GM12878 (cell line): ENCODE measurements at regions not wholly inside any gene's neighbourhood (a gene's known extent, or its start where the extent isn't known, plus 50 kb on each side); places are given as distances from the start of the nearest gene placed in this dataset.

Experiments used
- ATAC-seq: fragments of 200-7000 bp; cut with Tn5 transposase; 3 replicates; pipeline ENCODE4 v1.9.1; 2020; ENCODE audit warnings: mild to moderate bottlenecking, moderate library complexity
- BruUV-seq: library from RNA; stranded (reverse); fragments of 400-500 nt; replicated peaks from 2 replicates; lab custom pipeline; 2021; lab: Mats Ljungman, UMichigan
- CTCF ChIA-PET: fragments of 300-600 bp; sonication (Branson Sonifier 250); formaldehyde crosslinking; extraction: SDS; loops from one replicate; lab custom pipeline; 2021; ENCODE audit warnings: inconsistent platforms; lab: Yijun Ruan, JAX
- POLR2A ChIA-PET: fragments of 350-600 bp; formaldehyde crosslinking; extraction: SDS; loops from one replicate; lab custom pipeline; 2021; ENCODE audit warnings: inconsistent platforms; lab: Charles Lee
- RAD21 ChIA-PET: fragments of 300-600 bp; sonication (Branson Sonifier 250); formaldehyde crosslinking; loops from one replicate; lab custom pipeline; 2023; ENCODE audit warnings: antibody characterized with exemption; ENCODE audit not compliant: unreplicated experiment; lab: Charles Lee
- SMC1A ChIA-PET: fragments of 300-600 bp; sonication (Branson Sonifier 250); formaldehyde crosslinking; loops from one replicate; lab custom pipeline; 2023; ENCODE audit not compliant: unreplicated experiment, uncharacterized antibody; lab: Charles Lee
- DNase-seq: peaks from one replicate; pipeline ENCODE4 v3.0.0-alpha.2; 2011; ENCODE audit warnings: low read depth, low spot score
- FAIRE-seq: peaks from 3 replicates; lab custom pipeline; 2011; peaks lifted over from hg19 to GRCh38; lab: Jason Lieb, UNC
- H2AFZ ChIP-seq: 2 replicates; pipeline ENCODE4 v1.6.0; 2011; ENCODE audit warnings: low read depth, low read length, control low read depth; ENCODE audit not compliant: control insufficient read depth
- H3K27ac ChIP-seq: 2 replicates; pipeline ENCODE4 v1.5.1; 2011; ENCODE audit warnings: control low read depth; ENCODE audit not compliant: control insufficient read depth, insufficient read depth
- H3K27me3 ChIP-seq, 2 experiments: replicated peaks in 1 of 2; 2 replicates each; pipeline versions ENCODE4 v1.6.0 to v1.6.1; 2011; ENCODE audit warnings: low read length in 1 of 2; ENCODE audit not compliant: control insufficient read depth in 2 of 2, insufficient read depth in 2 of 2
- H3K36me3 ChIP-seq, 2 experiments: 2 replicates each; pipeline ENCODE4 v1.5.1; 2011; ENCODE audit warnings: low read length in 1 of 2; ENCODE audit not compliant: control insufficient read depth in 2 of 2, insufficient read depth in 2 of 2
- H3K4me1 ChIP-seq: 2 replicates; pipeline ENCODE4 v1.6.1; 2011; ENCODE audit warnings: mild to moderate bottlenecking, low read length, moderate library complexity, mixed read lengths; ENCODE audit not compliant: control insufficient read depth, insufficient read depth
- H3K4me2 ChIP-seq: 2 replicates; pipeline ENCODE4 v1.6.0; 2011; ENCODE audit warnings: control low read depth; ENCODE audit not compliant: control insufficient read depth, insufficient read depth
- H3K4me3 ChIP-seq: fragments of 200-600 bp; sonication (generic); 2 replicates; pipeline ENCODE4 v1.5.1; 2016
- H3K79me2 ChIP-seq: 2 replicates; pipeline ENCODE4 v1.6.0; 2011; ENCODE audit warnings: low read length; ENCODE audit not compliant: control insufficient read depth, insufficient read depth
- H3K9ac ChIP-seq: 2 replicates; pipeline ENCODE4 v1.8.0; 2011; ENCODE audit warnings: low read length, control low read depth, mixed read lengths; ENCODE audit not compliant: control insufficient read depth, insufficient read depth
- H3K9me3 ChIP-seq: replicated peaks from 3 replicates; pipeline ENCODE4 v1.5.1; 2011; ENCODE audit warnings: mild to moderate bottlenecking, low read length; ENCODE audit not compliant: control insufficient read depth, insufficient read depth
- H4K20me1 ChIP-seq: 2 replicates; pipeline ENCODE4 v1.6.0; 2011; ENCODE audit not compliant: control insufficient read depth, insufficient read depth
- CHD2 ChIP-seq: IDR thresholded peaks from 2 replicates; pipeline ENCODE4 v1.6.1; 2011; ENCODE audit warnings: low read depth, low read length, improper control_type of control experiment, borderline replicate concordance
- CHD4 ChIP-seq: fragments of 200-600 bp; sonication (generic); IDR thresholded peaks from 2 replicates; pipeline ENCODE4 v1.6.1; 2016; ENCODE audit warnings: mild to moderate bottlenecking
- EZH2 ChIP-seq: IDR thresholded peaks from 2 replicates; pipeline ENCODE4 v1.6.1; 2012; ENCODE audit warnings: low read depth, mild to moderate bottlenecking, control low read depth, inconsistent platforms, low read length, borderline replicate concordance; ENCODE audit not compliant: control insufficient read depth
- JUNB ChIP-seq: IDR thresholded peaks from 2 replicates; pipeline ENCODE4 v1.6.1; 2016; ENCODE audit warnings: antibody characterized with exemption, mild to moderate bottlenecking
- MEF2A ChIP-seq: IDR thresholded peaks from 2 replicates; pipeline ENCODE4 v1.6.1; 2011; ENCODE audit warnings: low read depth, mild to moderate bottlenecking, low read length, moderate library complexity; ENCODE audit not compliant: insufficient read depth
- NBN ChIP-seq: fragments of 450-650 bp; IDR thresholded peaks from 2 replicates; pipeline ENCODE4 v1.6.1; 2016
- NR2C1 ChIP-seq: fragments of 450-650 bp; IDR thresholded peaks from 2 replicates; pipeline ENCODE4 v1.6.1; 2017; ENCODE audit warnings: antibody characterized with exemption, mild to moderate bottlenecking, moderate library complexity
- RB1 ChIP-seq: fragments of 450-650 bp; formaldehyde crosslinking; IDR thresholded peaks from 2 replicates; pipeline ENCODE4 v1.6.1; 2017; ENCODE audit warnings: mild to moderate bottlenecking, borderline replicate concordance
- RUNX3 ChIP-seq: IDR thresholded peaks from 2 replicates; pipeline ENCODE4 v1.6.1; 2012; ENCODE audit warnings: low read length, inconsistent platforms
- SIN3A ChIP-seq: IDR thresholded peaks from 2 replicates; pipeline ENCODE4 v1.6.1; 2012; ENCODE audit warnings: low read depth, low read length, improper control_type of control experiment
- SMAD1 ChIP-seq: fragments of 450-650 bp; IDR thresholded peaks from 2 replicates; pipeline ENCODE4 v1.6.1; 2018; ENCODE audit warnings: mild to moderate bottlenecking, low read depth; ENCODE audit not compliant: partially characterized antibody
- SREBF2 ChIP-seq: IDR thresholded peaks from 2 replicates; pipeline ENCODE4 v1.6.1; 2012; ENCODE audit warnings: mild to moderate bottlenecking, low read length
- TARDBP ChIP-seq: IDR thresholded peaks from 2 replicates; pipeline ENCODE4 v1.6.1; 2016; ENCODE audit warnings: borderline replicate concordance
- ZZZ3 ChIP-seq: IDR thresholded peaks from 2 replicates; pipeline ENCODE4 v1.6.1; 2011; ENCODE audit warnings: low read depth; ENCODE audit not compliant: control insufficient read depth, insufficient read length
- WGBS: methylation state at CpG from one replicate; pipeline ENCODE4 v1.1.6; 2016; ENCODE audit warnings: low lambda C conversion rate; ENCODE audit not compliant: insufficient replicate concordance, insufficient coverage; ENCODE audit errors: missing lambda C conversion rate; 5-methylcytosine and 5-hydroxymethylcytosine counted together
- in situ Hi-C: fragments of 300-500 bp; cut with MboI; formaldehyde crosslinking; loops from 9 replicates; pipeline ENCODE4 v1.14.3; 2018; ENCODE audit warnings: mixed read lengths
- intact Hi-C: fragments of 100-400 bp; cut with micrococcal nuclease; formaldehyde crosslinking; loops from one replicate; pipeline ENCODE4 v1.14.2; 2022; ENCODE audit not compliant: unreplicated experiment
- TF ChIP-seq, protein P1 (sequence below): IDR thresholded peaks from 2 replicates; pipeline ENCODE4 v1.6.1; 2012; ENCODE audit warnings: low read length, inconsistent platforms
- TF ChIP-seq, protein P2 (sequence below): fragments of 450-650 bp; IDR thresholded peaks from 2 replicates; pipeline ENCODE4 v1.6.1; 2017; ENCODE audit warnings: low read depth, mild to moderate bottlenecking, moderate library complexity
- TF ChIP-seq, protein P3 (sequence below): IDR thresholded peaks from 2 replicates; pipeline ENCODE4 v1.6.1; 2011; ENCODE audit warnings: mild to moderate bottlenecking, low read depth, low read length, moderate library complexity; ENCODE audit not compliant: insufficient replicate concordance
- TF ChIP-seq, protein P4 (sequence below): IDR thresholded peaks from 2 replicates; pipeline ENCODE4 v1.6.1; 2011; ENCODE audit warnings: low read depth, low read length, improper control_type of control experiment, borderline replicate concordance

DNA sequence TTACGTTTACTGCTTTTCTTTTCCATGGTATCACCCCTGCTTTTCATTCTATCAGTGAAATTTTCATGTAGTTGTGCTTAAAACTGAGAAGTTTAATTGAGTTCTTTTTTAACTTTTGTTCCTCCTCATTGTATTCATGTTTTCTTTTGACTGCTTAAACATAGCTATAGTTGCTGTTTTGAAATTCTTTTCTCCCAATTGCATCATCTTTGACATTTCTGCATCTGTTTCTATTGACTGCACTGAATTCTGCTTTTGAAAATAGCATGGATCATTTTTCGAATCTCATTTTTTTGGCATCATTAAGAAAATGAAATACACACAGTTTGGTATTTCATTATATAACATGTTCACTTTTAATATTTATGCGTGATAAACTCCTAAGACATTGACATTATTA, 694.9 kb downstream of the MECOM start (continued):
- TF ChIP-seq EZH2 = no peak

DNA sequence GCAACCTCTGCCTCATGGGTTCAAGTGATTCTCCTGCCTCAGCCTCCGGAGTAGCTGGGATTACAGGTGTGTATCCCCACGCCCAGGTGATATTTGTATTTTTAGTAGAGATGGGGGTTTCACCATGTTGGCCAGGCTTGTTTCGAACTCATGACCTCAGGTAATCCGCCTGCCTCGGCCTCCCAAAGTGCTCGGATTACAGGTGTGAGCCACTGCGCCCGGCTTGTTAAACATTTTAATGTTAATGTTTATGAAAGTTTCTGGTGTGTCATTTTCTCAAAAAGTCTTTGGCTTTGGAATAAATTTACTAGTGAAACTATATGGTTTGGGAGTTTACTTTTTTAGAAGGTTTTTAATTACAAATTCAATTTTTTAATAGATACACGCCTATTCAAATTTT, 698.8 kb downstream of the MECOM start:
- in situ Hi-C loops (no loop called here), intact Hi-C loops (no loop called here)
- no peak overlapping the region for H3K4me2 ChIP-seq
- ChIA-PET POLR2A (no interaction called here), CTCF (interaction anchor here (1.5 kb wide), 1 partner anchor 11 kb away, joined by 3 read pairs; no protein-coding TSS in a partner anchor), SMC1A (no interaction called here), RAD21 (no interaction called here)
- DNase-seq (no peak), FAIRE-seq (no peak), ATAC-seq (no peak)
- BruUV-seq = no TSS peak
- no peaks in the 10 kb centered on the region for H3K9me3 ChIP-seq
- H3K27me3 ChIP-seq = no peaks in the 10 kb centered on the region
- TF ChIP-seq, protein P1, sequence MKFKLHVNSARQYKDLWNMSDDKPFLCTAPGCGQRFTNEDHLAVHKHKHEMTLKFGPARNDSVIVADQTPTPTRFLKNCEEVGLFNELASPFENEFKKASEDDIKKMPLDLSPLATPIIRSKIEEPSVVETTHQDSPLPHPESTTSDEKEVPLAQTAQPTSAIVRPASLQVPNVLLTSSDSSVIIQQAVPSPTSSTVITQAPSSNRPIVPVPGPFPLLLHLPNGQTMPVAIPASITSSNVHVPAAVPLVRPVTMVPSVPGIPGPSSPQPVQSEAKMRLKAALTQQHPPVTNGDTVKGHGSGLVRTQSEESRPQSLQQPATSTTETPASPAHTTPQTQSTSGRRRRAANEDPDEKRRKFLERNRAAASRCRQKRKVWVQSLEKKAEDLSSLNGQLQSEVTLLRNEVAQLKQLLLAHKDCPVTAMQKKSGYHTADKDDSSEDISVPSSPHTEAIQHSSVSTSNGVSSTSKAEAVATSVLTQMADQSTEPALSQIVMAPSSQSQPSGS = no peak
- TF ChIP-seq, protein P2, sequence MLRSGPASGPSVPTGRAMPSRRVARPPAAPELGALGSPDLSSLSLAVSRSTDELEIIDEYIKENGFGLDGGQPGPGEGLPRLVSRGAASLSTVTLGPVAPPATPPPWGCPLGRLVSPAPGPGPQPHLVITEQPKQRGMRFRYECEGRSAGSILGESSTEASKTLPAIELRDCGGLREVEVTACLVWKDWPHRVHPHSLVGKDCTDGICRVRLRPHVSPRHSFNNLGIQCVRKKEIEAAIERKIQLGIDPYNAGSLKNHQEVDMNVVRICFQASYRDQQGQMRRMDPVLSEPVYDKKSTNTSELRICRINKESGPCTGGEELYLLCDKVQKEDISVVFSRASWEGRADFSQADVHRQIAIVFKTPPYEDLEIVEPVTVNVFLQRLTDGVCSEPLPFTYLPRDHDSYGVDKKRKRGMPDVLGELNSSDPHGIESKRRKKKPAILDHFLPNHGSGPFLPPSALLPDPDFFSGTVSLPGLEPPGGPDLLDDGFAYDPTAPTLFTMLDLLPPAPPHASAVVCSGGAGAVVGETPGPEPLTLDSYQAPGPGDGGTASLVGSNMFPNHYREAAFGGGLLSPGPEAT = no peak
- TF ChIP-seq RB1 = no peak
- TF ChIP-seq CHD4 = no peak
- no peak for TF ChIP-seq MEF2A
- TF ChIP-seq RUNX3 = no peak
- TF ChIP-seq, protein P3, sequence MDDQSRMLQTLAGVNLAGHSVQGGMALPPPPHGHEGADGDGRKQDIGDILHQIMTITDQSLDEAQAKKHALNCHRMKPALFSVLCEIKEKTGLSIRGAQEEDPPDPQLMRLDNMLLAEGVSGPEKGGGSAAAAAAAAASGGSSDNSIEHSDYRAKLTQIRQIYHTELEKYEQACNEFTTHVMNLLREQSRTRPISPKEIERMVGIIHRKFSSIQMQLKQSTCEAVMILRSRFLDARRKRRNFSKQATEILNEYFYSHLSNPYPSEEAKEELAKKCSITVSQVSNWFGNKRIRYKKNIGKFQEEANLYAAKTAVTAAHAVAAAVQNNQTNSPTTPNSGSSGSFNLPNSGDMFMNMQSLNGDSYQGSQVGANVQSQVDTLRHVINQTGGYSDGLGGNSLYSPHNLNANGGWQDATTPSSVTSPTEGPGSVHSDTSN = no peak
- TF ChIP-seq NBN = no peak
- no peak for TF ChIP-seq SIN3A
- no peak for TF ChIP-seq ZZZ3
- TF ChIP-seq NR2C1 = no peak
- no peak for TF ChIP-seq SMAD1
- TF ChIP-seq TARDBP = no peak
- TF ChIP-seq, protein P4, sequence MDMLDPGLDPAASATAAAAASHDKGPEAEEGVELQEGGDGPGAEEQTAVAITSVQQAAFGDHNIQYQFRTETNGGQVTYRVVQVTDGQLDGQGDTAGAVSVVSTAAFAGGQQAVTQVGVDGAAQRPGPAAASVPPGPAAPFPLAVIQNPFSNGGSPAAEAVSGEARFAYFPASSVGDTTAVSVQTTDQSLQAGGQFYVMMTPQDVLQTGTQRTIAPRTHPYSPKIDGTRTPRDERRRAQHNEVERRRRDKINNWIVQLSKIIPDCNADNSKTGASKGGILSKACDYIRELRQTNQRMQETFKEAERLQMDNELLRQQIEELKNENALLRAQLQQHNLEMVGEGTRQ = no peak
- TF ChIP-seq JUNB = no peak
- no peak for TF ChIP-seq CHD2
- TF ChIP-seq SREBF2 = no peak
- H3K36me3 ChIP-seq = no peaks in the 10 kb centered on the region
- no peak overlapping the region for H2AFZ ChIP-seq
- H3K79me2 ChIP-seq = no peaks in the 10 kb centered on the region
- H3K27ac ChIP-seq = no peak overlapping the region
- 33% methylated on average over 9 of the region's 9 CpGs for WGBS
- no peak overlapping the region for H3K4me3 ChIP-seq
- no peaks in the 10 kb centered on the region for H3K4me1 ChIP-seq
- H3K9ac ChIP-seq = no peak overlapping the region
- no peaks in the 10 kb centered on the region for H4K20me1 ChIP-seq
